Caco-2 (cell line): ENCODE measurements at regions not wholly inside any gene's neighbourhood (a gene's known extent, or its start where the extent isn't known, plus 50 kb on each side); places are given as distances from the start of the nearest gene placed in this dataset.
A peak's percentile ranks its signal among the peaks of the same experiment; 100 is the strongest.

Experiments used
- BruUV-seq: library from RNA; stranded (reverse); fragments of 400-500 nt; replicated peaks from 2 replicates; lab custom pipeline; 2021; lab: Mats Ljungman, UMichigan
- CTCF ChIA-PET: fragments of 300-600 bp; sonication (Branson Sonifier 250); formaldehyde crosslinking; loops from one replicate; lab custom pipeline; 2022; ENCODE audit warnings: antibody characterized with exemption; lab: Charles Lee
- POLR2A ChIA-PET: fragments of 300-600 bp; sonication (Branson Sonifier 250); formaldehyde crosslinking; loops from one replicate; lab custom pipeline; 2022; ENCODE audit warnings: antibody characterized with exemption; lab: Charles Lee
- DNase-seq, 2 experiments: peaks; one replicate each; pipeline versions ENCODE4 v3.0.0 to v3.0.0-alpha.2; 2020 to 2022
- H3K27me3 ChIP-seq: replicated peaks from 2 replicates; pipeline ENCODE4 v1.6.0; 2011; ENCODE audit warnings: low read length; ENCODE audit not compliant: control insufficient read depth, insufficient read depth
- H3K36me3 ChIP-seq: 2 replicates; pipeline ENCODE4 v1.5.1; 2011; ENCODE audit warnings: low read length; ENCODE audit not compliant: control insufficient read depth, insufficient read depth
- H3K4me1 ChIP-seq: fragments of 250-450 bp; sonication (Bioruptor Pico); 2 replicates; pipeline ENCODE4 v1.5.1; 2020; ENCODE audit warnings: mild to moderate bottlenecking
- H3K4me3 ChIP-seq: 2 replicates; pipeline ENCODE4 v1.5.1; 2011; ENCODE audit warnings: low read depth, mild to moderate bottlenecking, control low read depth, low read length
- H3K9me3 ChIP-seq: fragments of 250-450 bp; sonication (Bioruptor Pico); 2 replicates; pipeline ENCODE4 v1.5.1; 2020; ENCODE audit warnings: mild to moderate bottlenecking, moderate library complexity
- H3K27ac Mint-ChIP-seq: one replicate; pipeline ENCODE4 v1.8.0; 2022; ENCODE audit warnings: mixed read lengths; ENCODE audit not compliant: unreplicated experiment
- H3K27me3 Mint-ChIP-seq: one replicate; pipeline ENCODE4 v1.8.0; 2022; ENCODE audit warnings: mixed read lengths; ENCODE audit not compliant: insufficient read depth, unreplicated experiment
- H3K36me3 Mint-ChIP-seq: one replicate; pipeline ENCODE4 v1.8.0; 2022; ENCODE audit warnings: mild to moderate bottlenecking, mixed read lengths; ENCODE audit not compliant: insufficient read depth, unreplicated experiment
- H3K4me1 Mint-ChIP-seq: one replicate; pipeline ENCODE4 v1.8.0; 2022; ENCODE audit warnings: low read depth, mixed read lengths; ENCODE audit not compliant: unreplicated experiment
- H3K4me3 Mint-ChIP-seq: one replicate; pipeline ENCODE4 v1.8.0; 2022; ENCODE audit warnings: mild to moderate bottlenecking, moderate library complexity, mixed read lengths; ENCODE audit not compliant: unreplicated experiment
- H3K9me3 Mint-ChIP-seq: one replicate; pipeline ENCODE4 v1.8.0; 2022; ENCODE audit warnings: mixed read lengths; ENCODE audit not compliant: unreplicated experiment
- CTCF ChIP-seq, 2 experiments: fragments of 200-600 bp in 1 of 2; IDR thresholded peaks; 1 replicate in 1 of 2; 2 replicates in 1 of 2; pipeline versions ENCODE4 v1.5.1 to v1.8.0; 2011 to 2022; ENCODE audit warnings: antibody characterized with exemption in 1 of 2, control low read depth in 1 of 2, inconsistent platforms in 1 of 2, low read depth in 1 of 2, low read length in 1 of 2, mild to moderate bottlenecking in 1 of 2, moderate library complexity in 1 of 2; ENCODE audit not compliant: insufficient read depth in 1 of 2, severe bottlenecking in 1 of 2, unreplicated experiment in 1 of 2
- intact Hi-C: fragments of 100-400 bp; cut with micrococcal nuclease; formaldehyde crosslinking; loops from one replicate; pipeline ENCODE4 v1.10.0; 2022; ENCODE audit not compliant: unreplicated experiment

- Mint-ChIP-seq H3K27ac (peak overlapping the region; percentile 92), H3K4me3 (no peak overlapping the region), H3K27me3 (no peaks in the 10 kb centered on the region), H3K4me1 (peaks cover 12% of the 10 kb centered on the region), H3K9me3 (no peaks in the 10 kb centered on the region), H3K36me3 (no peaks in the 10 kb centered on the region)
- DNase-seq = no peak
- no peaks in the 10 kb centered on the region for H3K27me3 ChIP-seq
- H3K9me3 ChIP-seq = no peaks in the 10 kb centered on the region
- CTCF ChIA-PET = interaction anchor here (0.6 to 3.4 kb wide), 4 partner anchors 13 to 186 kb away, joined by 3 to 59 read pairs (median 4); no protein-coding TSS in a partner anchor
- H3K4me3 ChIP-seq = no peak overlapping the region
- no peaks in the 10 kb centered on the region for H3K36me3 ChIP-seq
- POLR2A ChIA-PET = interaction anchor here (0.5 to 0.6 kb wide), 2 partner anchors 177 to 231 kb away, joined by 3 to 6 read pairs; no protein-coding TSS in a partner anchor
- no peak for TF ChIP-seq CTCF (IDR thresholded peaks at IDR 0.05; ENCODE audit: insufficient read depth in 1 of 2, low read depth in 1 of 2, low read length in 1 of 2, severe bottlenecking in 1 of 2, unreplicated experiment in 1 of 2)
- H3K4me1 ChIP-seq = peaks cover 43% of the 10 kb centered on the region
- no TSS peak for BruUV-seq
- intact Hi-C loops = loop anchor here (5.0 kb wide), 3 partner anchors 37 to 177 kb away; partner anchors contain the start of gene GSE1
Measured at GRCh38 chr16:85435286-85435685, 177.8 kb upstream of the GSE1 start.

GRCh38 chr16:85435700-85436099 lies 177.4 kb upstream of the GSE1 start:
- Histone ChIP-seq H3K9me3 (no peaks in the 10 kb centered on the region), H3K27me3 (no peaks in the 10 kb centered on the region), H3K4me3 (no peak overlapping the region), H3K4me1 (peaks cover 43% of the 10 kb centered on the region), H3K36me3 (no peaks in the 10 kb centered on the region)
- Mint-ChIP-seq H3K27me3 (no peaks in the 10 kb centered on the region), H3K4me1 (peaks cover 12% of the 10 kb centered on the region), H3K9me3 (no peaks in the 10 kb centered on the region), H3K36me3 (no peaks in the 10 kb centered on the region), H3K27ac (peak overlapping the region; percentile 92), H3K4me3 (no peak overlapping the region)
- DNase-seq = no peak
- intact Hi-C loops = loop anchor here (2.0 to 5.0 kb wide), 4 partner anchors 37 to 177 kb away; partner anchors contain the start of gene GSE1
- POLR2A ChIA-PET = interaction anchor here (0.5 to 0.6 kb wide), 2 partner anchors 176 to 231 kb away, joined by 3 to 6 read pairs; no protein-coding TSS in a partner anchor
- BruUV-seq = no TSS peak
- no peak for TF ChIP-seq CTCF (IDR thresholded peaks at IDR 0.05; ENCODE audit: insufficient read depth in 1 of 2, low read depth in 1 of 2, low read length in 1 of 2, severe bottlenecking in 1 of 2, unreplicated experiment in 1 of 2)
- CTCF ChIA-PET = interaction anchor here (0.7 to 3.4 kb wide), 7 partner anchors 7 to 186 kb away, joined by 3 to 59 read pairs (median 8); no protein-coding TSS in a partner anchor

GRCh38 chr16:85436207-85436606 lies 176.9 kb upstream of the GSE1 start:
- Mint-ChIP-seq H3K36me3 (no peaks in the 10 kb centered on the region), H3K27ac (peak overlapping the region; percentile 92), H3K4me1 (peaks cover 12% of the 10 kb centered on the region), H3K9me3 (no peaks in the 10 kb centered on the region), H3K4me3 (no peak overlapping the region), H3K27me3 (no peaks in the 10 kb centered on the region)
- CTCF ChIA-PET = interaction anchor here (0.6 to 3.4 kb wide), 20 partner anchors 8 to 321 kb away, joined by 3 to 59 read pairs (median 6); no protein-coding TSS in a partner anchor
- no peak overlapping the region for H3K4me3 ChIP-seq
- H3K27me3 ChIP-seq = no peaks in the 10 kb centered on the region
- no TSS peak for BruUV-seq
- no peak for TF ChIP-seq CTCF (IDR thresholded peaks at IDR 0.05; ENCODE audit: insufficient read depth in 1 of 2, low read depth in 1 of 2, low read length in 1 of 2, severe bottlenecking in 1 of 2, unreplicated experiment in 1 of 2)
- DNase-seq = peak in 1 of 2 experiments; percentile 39
- H3K4me1 ChIP-seq = peaks cover 43% of the 10 kb centered on the region
- H3K36me3 ChIP-seq = no peaks in the 10 kb centered on the region
- POLR2A ChIA-PET = interaction anchor here (0.6 to 2.1 kb wide), 9 partner anchors 12 to 175 kb away, joined by 3 to 25 read pairs (median 5); no protein-coding TSS in a partner anchor
- H3K9me3 ChIP-seq = no peaks in the 10 kb centered on the region
- intact Hi-C loops = loop anchor here (2.0 to 5.0 kb wide), 4 partner anchors 36 to 176 kb away; partner anchors contain the start of gene GSE1
